ENCODE measurements at regions not wholly inside any gene's neighbourhood (a gene's known extent, or its start where the extent isn't known, plus 50 kb on each side); places are given as distances from the start of the nearest gene placed in this dataset.

DNA sequence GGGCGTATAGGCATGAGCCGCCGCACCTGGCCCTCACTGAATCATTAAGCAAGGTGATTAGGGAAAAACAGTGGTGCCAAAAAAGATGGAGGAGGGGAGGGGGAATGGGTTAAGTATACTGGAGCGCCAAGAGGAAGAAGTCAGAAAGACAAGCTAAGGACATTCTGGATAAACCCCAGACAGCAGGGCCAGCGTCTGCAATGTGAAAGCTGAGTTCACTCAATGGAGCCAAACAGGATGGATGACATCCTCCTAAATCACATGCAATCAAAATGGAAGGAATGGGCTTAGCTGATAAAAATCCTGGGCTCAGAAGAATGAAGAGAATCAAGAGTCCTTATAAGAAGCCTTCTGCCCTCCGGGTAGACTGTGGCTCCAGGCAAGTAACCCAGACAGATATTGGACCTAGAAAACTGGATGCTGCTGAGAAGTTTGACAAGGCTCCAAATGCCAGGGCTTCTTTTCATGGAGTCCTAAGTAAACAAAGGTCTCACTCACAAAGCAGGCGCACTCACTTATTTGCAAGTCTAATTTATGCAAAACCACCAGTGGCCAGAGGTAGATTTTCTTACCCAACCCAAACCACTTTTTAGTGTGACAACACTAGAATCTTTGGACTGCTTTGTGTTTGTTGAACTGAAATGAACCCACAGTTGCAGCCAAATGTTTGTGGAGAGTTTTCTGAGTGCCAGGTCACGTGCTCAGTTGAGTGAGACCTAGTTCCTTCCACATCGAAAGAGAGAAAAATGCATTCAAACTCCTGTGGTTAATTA, 519.1 kb upstream of the AUTS2 start:
- no peak for TF ChIP-seq POLR2A (IDR thresholded peaks at IDR 0.05; ENCODE audit: low read depth)
- no peak for TF ChIP-seq CTCF (IDR thresholded peaks at IDR 0.05)
- no peak for TF ChIP-seq POLR2AphosphoS5 (IDR thresholded peaks at IDR 0.05)
- TF ChIP-seq EP300 (IDR thresholded peaks at IDR 0.05): no peak

All from esophagus muscularis mucosa (tissue), 4 donors.